Neural cell (in vitro differentiated cells): ENCODE measurements at regions not wholly inside any gene's neighbourhood (a gene's known extent, or its start where the extent isn't known, plus 50 kb on each side); places are given as distances from the start of the nearest gene placed in this dataset.

Experiments
- CTCF ChIP-seq: fragments of 450-650 bp; IDR thresholded peaks from 2 replicates; pipeline ENCODE4 v1.5.1; 2014; ENCODE audit warnings: antibody characterized with exemption, mild to moderate bottlenecking, moderate library complexity; ENCODE audit not compliant: poor library complexity, severe bottlenecking
- EP300 ChIP-seq: fragments of 450-650 bp; conservative IDR thresholded peaks from 2 replicates; pipeline ENCODE4 v1.6.1; 2014; ENCODE audit warnings: antibody characterized with exemption, mild to moderate bottlenecking, moderate library complexity; ENCODE audit not compliant: poor library complexity, severe bottlenecking
- EZH2 ChIP-seq: fragments of 200-600, 300-800 bp; shearing (Covaris generic), sonication (generic); IDR thresholded peaks from 2 replicates; pipeline ENCODE4 v1.6.1; 2014; ENCODE audit warnings: antibody characterized with exemption, low read length, borderline replicate concordance, mild to moderate bottlenecking; ENCODE audit not compliant: insufficient read depth, poor library complexity, severe bottlenecking
- MXI1 ChIP-seq: fragments of 450-650 bp; conservative IDR thresholded peaks from 2 replicates; pipeline ENCODE4 v1.6.1; 2014; ENCODE audit warnings: antibody characterized with exemption, mild to moderate bottlenecking; ENCODE audit not compliant: poor library complexity, severe bottlenecking
- POLR2AphosphoS5 ChIP-seq: IDR thresholded peaks from 2 replicates; pipeline ENCODE4 v1.6.1; 2012
- RAD21 ChIP-seq: fragments of 450-650 bp; conservative IDR thresholded peaks from 2 replicates; pipeline ENCODE4 v1.6.1; 2014; ENCODE audit warnings: antibody characterized with exemption, mild to moderate bottlenecking, moderate library complexity
- REST ChIP-seq: IDR thresholded peaks from 2 replicates; pipeline ENCODE4 v1.6.1; 2012; ENCODE audit warnings: borderline replicate concordance
- SMC3 ChIP-seq: fragments of 450-650 bp; conservative IDR thresholded peaks from 2 replicates; pipeline ENCODE4 v1.6.1; 2014; ENCODE audit warnings: antibody characterized with exemption, mild to moderate bottlenecking, moderate library complexity; ENCODE audit not compliant: poor library complexity
- TAF1 ChIP-seq: IDR thresholded peaks from 2 replicates; pipeline ENCODE4 v1.6.1; 2012; ENCODE audit warnings: low read depth

GRCh38 chrX:109830157-109830703 is 97.2 kb upstream of the ACSL4 start:
- no peak for TF ChIP-seq CTCF
- no peak for TF ChIP-seq POLR2AphosphoS5
- TF ChIP-seq REST = no peak
- no peak for TF ChIP-seq MXI1
- TF ChIP-seq TAF1 = no peak
- no peak for TF ChIP-seq EZH2
- no peak for TF ChIP-seq RAD21
- TF ChIP-seq EP300 = no peak
- no peak for TF ChIP-seq SMC3
